ENCODE measurements at regions not wholly inside any gene's neighbourhood (a gene's known extent, or its start where the extent isn't known, plus 50 kb on each side); places are given as distances from the start of the nearest gene placed in this dataset.
A peak's percentile ranks its signal among the peaks of the same experiment; 100 is the strongest.

DNA sequence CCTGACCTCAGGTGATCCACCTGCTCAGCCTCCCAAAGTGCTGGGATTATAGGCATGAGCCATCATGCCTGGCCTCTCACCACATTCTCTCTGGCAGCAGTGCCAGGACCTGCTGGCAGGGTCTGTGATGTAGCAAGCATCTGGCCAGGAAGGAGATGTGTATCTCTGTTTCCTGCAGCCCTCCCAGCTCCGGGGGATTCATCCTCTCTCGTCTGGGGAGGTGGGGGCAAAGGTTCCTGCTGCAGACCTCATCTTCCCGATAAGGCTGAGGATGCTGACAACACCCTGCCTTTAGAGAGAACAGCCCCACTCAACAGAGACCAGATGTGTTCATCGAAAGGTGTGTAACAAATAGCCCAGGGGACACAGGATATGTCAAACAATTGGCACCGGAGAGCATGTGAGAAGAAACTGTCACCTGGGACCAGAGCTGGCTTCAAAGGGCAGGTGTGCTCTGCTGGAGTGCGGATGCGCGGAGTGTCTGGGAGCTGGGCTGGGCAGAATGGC lies 54.8 kb upstream of the SEC14L1 start:
- Histone ChIP-seq H3K9me3 (no peaks in the 10 kb centered on the region), H3K27me3 (ENCODE audit: insufficient read depth) (no peaks in the 10 kb centered on the region), H2AFZ (ENCODE audit: low read depth) (no peak overlapping the region), H3K27ac (ENCODE audit: low read depth in 2 of 2, low read length in 1 of 2) (peak overlapping the region in 1 of 2 experiments; percentile 84; a peak in 2 of 4 replicates), H3K9ac (no peak overlapping the region), H3K9me2 (no peaks in the 10 kb centered on the region), H3F3A (replicated peaks; ENCODE audit: insufficient read depth) (no peaks in the 10 kb centered on the region), H3K4me3 (ENCODE audit: low read depth in 2 of 2, low read length in 1 of 2) (peak overlapping the region in 1 of 2 experiments; percentile 0; a peak in 1 of 4 replicates), H3K4me1 (ENCODE audit: control insufficient read depth in 1 of 2, insufficient read depth in 2 of 2, low read depth in 1 of 2, low read length in 1 of 2) (peaks cover 5 to 22% of the 10 kb centered on the region in 2 experiments; a peak in 1 of 4 replicates), H3K79me2 (ENCODE audit: insufficient read depth) (peaks cover 24% of the 10 kb centered on the region), H3K4me2 (0 out of 2 replicates have a peak overlapping the region, but pooled peaks have one; percentile 13), H3K36me3 (replicated peaks in 1 of 2; ENCODE audit: control insufficient read depth in 1 of 2, insufficient read depth in 2 of 2, low read length in 1 of 2) (peaks cover 2 to 9% of the 10 kb centered on the region in 2 experiments), H4K20me1 (ENCODE audit: insufficient read depth) (no peaks in the 10 kb centered on the region)
- TF ChIP-seq CHD2 (IDR thresholded peaks at IDR 0.05; ENCODE audit: low read length, partially characterized antibody) (peak; percentile 89), ELF1 (IDR thresholded peaks at IDR 0.05) (no peak), EP300 (IDR thresholded peaks at IDR 0.05; ENCODE audit: borderline replicate concordance in 1 of 2, low read depth in 1 of 2, low read length in 1 of 2) (peak in 1 of 2 experiments; percentile 95; a peak in 2 of 4 replicates), YY1 (IDR thresholded peaks at IDR 0.05; ENCODE audit: low read depth) (no peak), EZH2phosphoT487 (IDR thresholded peaks at IDR 0.05; ENCODE audit: borderline replicate concordance, low read depth) (no peak), RAD21 (IDR thresholded peaks at IDR 0.05; ENCODE audit: low read length) (no peak; the same call in 1 of the 2 replicates), JUND (IDR thresholded peaks at IDR 0.05) (no peak), MXI1 (IDR thresholded peaks at IDR 0.05; ENCODE audit: low read depth, low read length) (0 out of 2 replicates have a peak, but pooled peaks have one; percentile 19), RCOR1 (IDR thresholded peaks at IDR 0.05; ENCODE audit: low read length) (peak; percentile 90; the same call in 1 of the 2 replicates), GATA2 (CRISPR knock-in tag; IDR thresholded peaks at IDR 0.05) (peak; percentile 100), GABPA (IDR thresholded peaks at IDR 0.05; ENCODE audit: low read depth) (no peak), FOXJ3 (CRISPR knock-in tag; IDR thresholded peaks at IDR 0.05) (peak; percentile 98), NRF1 (IDR thresholded peaks at IDR 0.05; ENCODE audit: low read depth, low read length) (no peak), TCF12 (IDR thresholded peaks at IDR 0.05) (peak; percentile 57; the same call in 1 of the 2 replicates), FOXM1 (IDR thresholded peaks at IDR 0.05; ENCODE audit: low read depth) (no peak), MEF2A (IDR thresholded peaks at IDR 0.05; ENCODE audit: borderline replicate concordance, low read depth) (no peak)
- TF ChIP-seq, protein P1, sequence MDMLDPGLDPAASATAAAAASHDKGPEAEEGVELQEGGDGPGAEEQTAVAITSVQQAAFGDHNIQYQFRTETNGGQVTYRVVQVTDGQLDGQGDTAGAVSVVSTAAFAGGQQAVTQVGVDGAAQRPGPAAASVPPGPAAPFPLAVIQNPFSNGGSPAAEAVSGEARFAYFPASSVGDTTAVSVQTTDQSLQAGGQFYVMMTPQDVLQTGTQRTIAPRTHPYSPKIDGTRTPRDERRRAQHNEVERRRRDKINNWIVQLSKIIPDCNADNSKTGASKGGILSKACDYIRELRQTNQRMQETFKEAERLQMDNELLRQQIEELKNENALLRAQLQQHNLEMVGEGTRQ (IDR thresholded peaks at IDR 0.05; ENCODE audit: borderline replicate concordance, low read depth, low read length) = no peak
- TF ChIP-seq, protein P2, sequence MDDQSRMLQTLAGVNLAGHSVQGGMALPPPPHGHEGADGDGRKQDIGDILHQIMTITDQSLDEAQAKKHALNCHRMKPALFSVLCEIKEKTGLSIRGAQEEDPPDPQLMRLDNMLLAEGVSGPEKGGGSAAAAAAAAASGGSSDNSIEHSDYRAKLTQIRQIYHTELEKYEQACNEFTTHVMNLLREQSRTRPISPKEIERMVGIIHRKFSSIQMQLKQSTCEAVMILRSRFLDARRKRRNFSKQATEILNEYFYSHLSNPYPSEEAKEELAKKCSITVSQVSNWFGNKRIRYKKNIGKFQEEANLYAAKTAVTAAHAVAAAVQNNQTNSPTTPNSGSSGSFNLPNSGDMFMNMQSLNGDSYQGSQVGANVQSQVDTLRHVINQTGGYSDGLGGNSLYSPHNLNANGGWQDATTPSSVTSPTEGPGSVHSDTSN (IDR thresholded peaks at IDR 0.05) = no peak
- TF ChIP-seq, protein P3, sequence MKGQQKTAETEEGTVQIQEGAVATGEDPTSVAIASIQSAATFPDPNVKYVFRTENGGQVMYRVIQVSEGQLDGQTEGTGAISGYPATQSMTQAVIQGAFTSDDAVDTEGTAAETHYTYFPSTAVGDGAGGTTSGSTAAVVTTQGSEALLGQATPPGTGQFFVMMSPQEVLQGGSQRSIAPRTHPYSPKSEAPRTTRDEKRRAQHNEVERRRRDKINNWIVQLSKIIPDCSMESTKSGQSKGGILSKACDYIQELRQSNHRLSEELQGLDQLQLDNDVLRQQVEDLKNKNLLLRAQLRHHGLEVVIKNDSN (IDR thresholded peaks at IDR 0.05; ENCODE audit: borderline replicate concordance, low read depth) = no peak
- CTCF ChIA-PET = interaction anchor here (0.8 to 7.2 kb wide), 34 partner anchors 9 to 921 kb away, joined by 3 to 99 read pairs (median 4); partner anchors contain the start of genes JMJD6, METTL23 and MGAT5B
- POLR2A ChIA-PET = interaction anchor here (1.5 to 1.8 kb wide), 2 partner anchors 161 to 218 kb away, joined by 4 read pairs; partner anchors contain the start of gene MGAT5B
- peak; percentile 87 for DNase-seq
- WGBS (ENCODE audit: low lambda C conversion rate) = 10% methylated on average over 8 of the region's 8 CpGs
